Hippocampal formation (tissue), 2 donors: ENCODE measurements at regions not wholly inside any gene's neighbourhood (a gene's known extent, or its start where the extent isn't known, plus 50 kb on each side); places are given as distances from the start of the nearest gene placed in this dataset.

Source experiments
- DNase-seq, 2 donors: peaks; one replicate each; lab custom pipeline; 2025; lab: John Stamatoyannopoulos, UW

DNA sequence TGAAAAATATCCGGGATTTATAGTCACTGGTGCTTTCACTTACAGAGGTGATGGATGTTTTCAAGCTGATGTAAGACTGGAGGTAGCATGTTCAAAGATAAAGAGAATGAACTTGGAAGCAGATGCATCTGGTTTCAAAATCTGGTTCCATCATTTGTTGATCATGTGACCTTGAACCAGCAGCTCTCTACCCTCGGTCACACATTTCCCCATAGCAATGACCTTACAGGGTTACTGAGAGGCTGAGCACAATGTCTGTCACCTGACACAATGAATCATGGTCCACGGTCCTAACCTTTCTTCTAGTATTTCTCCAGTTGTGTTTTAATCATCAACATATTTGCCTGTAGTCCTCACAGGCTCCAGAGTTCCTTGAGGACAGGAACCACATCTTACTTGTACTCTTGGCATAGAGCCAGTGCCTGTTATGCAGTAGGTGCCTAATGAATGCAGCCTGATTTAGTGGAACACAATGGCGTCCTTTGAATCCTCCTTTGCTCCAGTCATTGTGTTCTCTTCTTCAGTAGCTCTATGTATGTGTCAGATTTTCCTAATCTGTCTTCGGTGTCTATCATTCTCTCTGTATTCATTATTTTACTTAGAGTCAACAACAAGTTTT, 667.3 kb downstream of the PTPRU start:
- DNase-seq: no peak

GRCh38 chr1:29901624-29902325, 665.5 kb downstream of the PTPRU start:
- no peak for DNase-seq

DNA sequence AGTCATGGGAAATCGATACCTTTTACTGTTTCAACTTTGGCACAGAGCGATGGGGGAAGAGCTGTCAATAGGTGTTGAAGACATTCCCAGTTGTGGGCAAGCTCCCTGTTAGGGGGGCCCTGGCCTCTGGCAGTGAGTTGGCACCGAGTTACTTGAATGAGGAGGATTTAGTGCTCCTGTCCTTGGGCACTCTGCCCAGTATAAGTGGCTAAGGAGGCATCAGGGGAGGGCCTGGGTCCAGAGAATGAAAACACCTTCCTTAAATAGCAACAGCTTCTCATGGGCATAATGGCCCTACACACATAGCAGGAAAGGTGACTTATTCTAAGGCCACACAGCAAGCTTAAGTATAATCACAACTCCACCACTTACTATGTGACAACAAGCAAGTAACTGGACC, 664.4 kb downstream of the PTPRU start:
- DNase-seq: no peak

DNA sequence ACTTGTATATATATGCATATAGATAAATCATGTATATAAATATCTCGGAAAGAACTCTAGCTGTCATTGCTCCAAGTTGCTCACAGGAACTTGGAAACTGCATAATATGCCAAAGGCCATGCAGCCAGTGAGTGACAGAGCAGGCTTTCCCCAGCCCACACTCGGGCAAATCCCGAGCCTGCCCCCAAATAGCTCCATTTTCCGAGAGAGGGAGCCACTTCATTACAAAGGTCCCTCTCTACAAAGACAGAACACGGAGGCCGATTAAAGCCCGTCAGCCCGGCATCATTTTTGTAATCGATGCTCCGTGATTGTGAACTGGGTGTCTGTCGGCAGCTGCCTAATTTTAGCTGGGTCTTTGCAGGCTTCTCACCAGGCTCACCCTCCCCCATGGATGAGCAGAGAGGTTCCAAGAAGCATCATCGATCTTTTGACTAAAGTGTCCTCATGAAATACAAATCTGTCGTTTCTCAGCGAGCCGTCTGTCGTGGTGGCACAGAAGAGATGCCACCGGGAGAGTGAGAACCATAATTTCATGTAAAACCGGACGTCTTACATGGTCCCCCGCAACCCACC, 663.9 kb downstream of the PTPRU start:
- DNase-seq: no peak

GRCh38 chr1:29896791-29897714, 660.7 kb downstream of the PTPRU start:
- no peak for DNase-seq

DNA sequence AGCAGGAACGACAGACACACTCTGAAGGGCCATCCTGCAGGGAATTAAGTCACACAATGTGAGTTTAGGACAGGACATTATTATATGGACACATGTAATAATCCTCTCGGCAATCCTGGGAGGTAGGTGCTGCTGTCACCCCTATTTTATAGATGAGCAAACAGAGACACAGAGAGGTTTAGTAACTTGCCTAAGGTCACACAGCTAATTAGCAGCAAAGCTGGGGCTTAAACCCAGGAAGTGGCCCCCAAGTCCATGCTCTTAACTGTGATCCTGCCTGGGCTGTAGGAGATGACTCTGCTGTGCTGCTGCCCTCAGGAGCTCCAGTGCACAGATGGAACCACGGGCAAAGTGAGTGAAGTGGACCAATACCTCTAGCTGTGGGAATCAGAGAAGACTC, 660.0 kb downstream of the PTPRU start:
- DNase-seq: no peak

DNA sequence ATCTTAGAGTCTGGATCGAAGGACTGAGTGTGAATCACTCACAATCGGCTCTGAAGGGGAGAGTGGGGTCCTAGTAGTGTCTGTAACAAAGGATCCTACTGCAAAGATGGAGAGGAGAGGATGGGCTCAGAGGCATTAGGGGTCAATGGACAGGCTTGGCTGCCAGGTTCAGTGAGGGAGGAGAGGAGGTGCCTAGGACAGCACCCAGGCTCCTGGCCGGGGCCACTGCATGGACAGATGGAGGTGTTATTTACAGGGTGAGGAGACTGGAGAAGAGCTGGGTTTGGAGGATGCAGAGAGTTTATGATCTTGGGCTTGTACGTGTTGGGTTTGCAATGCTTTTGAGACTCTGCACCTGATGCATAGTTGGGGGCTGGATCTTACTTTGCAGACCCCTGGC, 658.9 kb downstream of the PTPRU start:
- DNase-seq: no peak

DNA sequence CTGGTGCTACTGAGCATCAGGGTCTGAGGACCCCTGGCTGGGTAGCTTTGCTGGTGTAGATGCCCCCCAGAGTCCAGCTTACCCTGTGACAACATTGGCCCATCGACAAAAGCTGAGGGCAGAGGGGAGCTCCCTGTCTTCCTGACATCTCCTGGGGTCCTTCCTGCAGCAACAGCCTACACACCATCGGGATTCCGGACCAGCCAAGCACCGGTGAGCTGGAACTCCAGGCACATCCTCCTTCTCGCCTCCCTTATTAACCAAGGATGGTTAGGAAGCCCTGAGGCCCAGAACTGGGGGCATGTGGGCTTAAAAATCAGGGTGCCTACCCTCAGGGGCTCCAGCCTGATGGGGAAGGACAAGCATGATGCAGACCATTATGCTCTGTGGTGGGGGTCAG, 658.0 kb downstream of the PTPRU start:
- DNase-seq: no peak

DNA sequence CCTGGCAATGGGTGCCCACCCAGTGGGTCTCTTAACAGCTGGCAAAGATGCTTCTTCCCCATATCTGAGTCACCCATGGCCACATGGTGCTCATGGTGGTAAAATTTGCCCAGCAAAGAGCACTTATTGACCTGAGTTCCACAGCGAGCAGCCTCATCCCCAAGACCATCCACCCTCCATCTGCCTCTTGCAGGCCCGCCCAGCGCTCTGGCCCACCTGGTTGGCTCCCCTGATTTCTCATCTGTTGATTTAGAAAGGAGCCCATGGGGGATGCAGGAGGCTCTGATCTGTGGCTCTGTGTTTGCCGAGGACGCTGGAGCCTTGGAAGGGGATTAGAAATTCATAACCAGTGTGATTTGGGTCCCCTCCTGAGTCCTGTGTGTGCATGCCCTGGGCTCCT, 657.5 kb downstream of the PTPRU start:
- no peak for DNase-seq

DNA sequence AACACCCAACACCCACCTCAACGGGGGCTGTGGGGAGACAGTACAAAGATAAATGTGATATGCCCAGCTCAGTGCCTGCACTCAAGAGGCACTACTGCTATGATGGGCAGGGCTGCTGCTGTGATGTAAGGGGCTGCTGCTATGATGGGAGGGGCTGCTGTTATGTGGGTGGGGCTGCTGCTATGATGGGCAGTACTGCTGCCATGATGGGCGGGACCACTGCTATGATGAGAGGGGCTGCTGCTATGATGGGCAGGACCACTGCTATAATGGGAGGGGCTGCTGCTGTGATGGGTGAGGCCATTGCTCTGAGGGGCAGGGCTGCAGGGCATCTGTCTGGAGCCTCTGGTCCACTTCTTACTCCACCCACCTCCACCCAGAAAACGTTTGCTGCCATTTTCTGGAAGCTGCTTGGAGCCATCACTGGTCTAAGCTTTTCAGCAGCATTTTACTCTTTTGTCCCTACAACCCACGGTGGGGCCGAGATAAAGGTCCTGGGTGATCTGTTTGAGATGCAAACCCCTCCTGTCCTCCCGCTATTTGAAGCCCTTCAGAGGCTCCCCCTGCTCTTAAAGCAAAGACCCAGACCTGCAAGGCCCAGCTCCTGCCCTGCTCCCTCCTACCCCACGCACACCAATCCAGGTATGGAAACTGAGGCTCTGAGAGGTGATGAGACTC, 656.9 kb downstream of the PTPRU start:
- DNase-seq: no peak

GRCh38 chr1:29892247-29892646, 655.9 kb downstream of the PTPRU start:
- DNase-seq: no peak

DNA sequence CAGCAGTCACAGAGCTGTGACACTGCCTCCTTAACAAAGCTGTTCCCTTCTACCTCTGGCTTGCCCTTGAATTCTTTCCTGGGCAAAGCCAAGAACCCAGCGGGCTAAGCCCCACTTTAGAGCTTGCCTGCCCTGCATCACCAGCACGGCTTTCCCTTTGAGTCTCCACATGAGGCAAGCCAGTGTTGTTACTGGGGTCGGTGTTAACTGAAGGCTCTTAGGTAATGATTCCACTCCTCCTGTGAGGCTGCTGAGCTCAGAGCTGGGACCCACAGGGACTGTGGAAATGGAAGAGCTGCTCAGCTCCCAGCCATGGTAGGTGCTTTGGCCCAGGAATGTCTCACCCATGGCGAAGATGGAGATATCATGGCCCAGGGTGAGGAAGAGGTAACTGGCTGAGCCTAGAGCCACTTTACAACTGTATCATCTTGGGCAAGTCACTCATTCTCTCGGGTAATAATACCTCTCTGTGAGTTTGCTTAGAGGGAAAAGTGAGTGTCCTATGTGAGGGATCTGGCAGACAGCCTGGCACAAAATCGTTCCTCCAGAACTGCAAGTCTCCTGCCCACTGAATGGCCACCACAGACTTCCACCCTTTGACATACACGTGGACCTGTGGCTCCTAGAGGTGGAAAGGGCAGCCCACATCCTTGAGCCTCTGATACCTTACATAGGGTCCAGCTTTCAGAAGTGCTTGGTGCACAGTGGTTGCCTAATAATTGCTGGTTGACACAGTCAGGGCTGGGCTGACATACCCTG, 654.1 kb downstream of the PTPRU start:
- DNase-seq: no peak

DNA sequence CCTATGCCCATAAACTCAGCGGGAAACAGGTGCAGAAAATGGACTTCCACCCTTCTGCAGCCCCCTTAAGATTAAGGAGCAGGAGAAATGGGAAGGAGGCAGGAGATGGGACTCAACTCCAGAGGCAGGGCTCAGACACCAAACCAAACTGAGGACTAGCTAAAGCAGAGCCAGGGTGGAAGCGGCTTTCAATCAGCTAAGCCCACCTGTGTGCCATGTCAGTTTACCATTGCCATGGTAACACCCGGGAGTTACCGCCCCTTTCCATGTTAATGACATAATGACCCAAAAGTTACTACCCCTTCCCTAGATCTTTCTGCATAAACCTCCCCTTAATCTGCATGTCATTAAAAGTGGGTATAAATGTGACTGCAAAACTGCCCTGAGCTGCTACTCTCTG, 653.5 kb downstream of the PTPRU start:
- DNase-seq: no peak

DNA sequence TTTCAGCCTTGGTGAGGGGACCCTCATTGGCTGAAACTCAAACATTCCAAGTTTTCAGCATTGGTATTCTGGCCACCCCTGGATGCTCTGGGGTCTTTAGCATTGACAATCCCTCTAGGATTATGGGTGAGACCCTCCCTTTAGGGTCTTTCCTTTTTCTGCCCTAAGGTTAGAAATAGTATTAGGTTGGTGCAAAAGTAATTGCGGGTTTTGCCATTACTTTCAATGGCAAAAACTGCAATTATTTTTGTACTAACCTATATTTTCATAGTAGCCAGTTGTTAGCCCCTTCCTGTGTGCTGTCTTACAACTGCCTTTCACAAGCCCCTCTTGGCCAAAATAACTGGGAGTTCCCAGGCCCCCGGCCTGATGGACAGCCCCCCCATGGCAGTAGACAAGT, 648.4 kb downstream of the PTPRU start:
- no peak for DNase-seq

DNA sequence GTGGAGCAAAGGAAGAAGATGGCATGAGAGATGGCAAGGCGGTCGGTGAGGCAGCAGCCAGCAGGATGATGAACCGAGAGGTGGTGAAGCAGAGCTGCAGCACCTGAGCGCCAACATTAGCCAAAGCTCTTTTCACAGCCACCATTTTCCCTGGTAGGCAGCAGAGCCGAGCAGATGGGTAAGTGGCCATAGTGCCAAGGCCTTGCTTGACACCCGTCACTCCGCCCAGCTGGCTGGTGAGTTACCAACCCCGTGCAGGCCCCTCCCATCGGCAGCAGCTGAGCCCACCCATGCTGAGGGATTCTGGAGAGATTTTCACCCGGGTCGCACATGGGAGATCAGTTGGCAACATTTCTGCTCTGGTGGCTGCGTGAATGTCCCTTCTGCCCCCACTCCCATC, 647.7 kb downstream of the PTPRU start:
- DNase-seq: no peak

- no peak for DNase-seq
These were observed 647.1 kb downstream of the PTPRU start for GRCh38 chr1:29883411-29883832.

GRCh38 chr1:29880556-29880955, 644.2 kb downstream of the PTPRU start:
- no peak for DNase-seq

GRCh38 chr1:29879217-29879616, 642.9 kb downstream of the PTPRU start:
- no peak for DNase-seq

GRCh38 chr1:29878501-29878900, 642.2 kb downstream of the PTPRU start:
- no peak for DNase-seq

DNA sequence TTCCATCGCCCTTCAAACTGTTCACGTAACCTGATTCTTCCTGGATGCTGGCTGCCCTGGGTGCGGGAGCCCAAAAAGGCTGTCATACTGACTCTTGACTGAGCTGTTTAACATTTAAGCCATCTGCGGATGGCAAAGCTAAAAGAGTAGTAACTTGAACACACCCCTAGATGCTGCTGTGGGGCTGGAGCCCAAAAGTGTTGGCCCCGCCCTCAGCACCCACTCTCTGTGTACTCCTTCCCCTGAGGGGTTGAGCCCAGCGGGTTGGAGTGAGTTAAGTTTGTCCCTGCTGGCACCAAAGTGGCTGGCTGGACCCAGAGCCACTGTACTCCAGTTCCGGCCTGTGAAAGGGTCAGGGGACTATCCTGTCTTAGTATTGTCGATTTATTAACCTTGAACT, 640.6 kb downstream of the PTPRU start:
- DNase-seq: no peak

- no peak for DNase-seq
These were observed 640.1 kb downstream of the PTPRU start for GRCh38 chr1:29876441-29876840.
